Keratinocyte (primary cell): ENCODE measurements at regions not wholly inside any gene's neighbourhood (a gene's known extent, or its start where the extent isn't known, plus 50 kb on each side); places are given as distances from the start of the nearest gene placed in this dataset.

Experiments used
- DNase-seq: peaks from one replicate; pipeline ENCODE4 v3.0.0-alpha.2; 2011; ENCODE audit warnings: low read depth, missing footprints, low spot score
- FAIRE-seq: peaks from 2 replicates; lab custom pipeline; 2011; peaks lifted over from hg19 to GRCh38; lab: Jason Lieb, UNC
- H2AFZ ChIP-seq: 2 replicates; pipeline ENCODE4 v1.6.0; 2012; ENCODE audit warnings: low read length, control low read depth, inconsistent platforms; ENCODE audit not compliant: control insufficient read depth
- H3K27ac ChIP-seq: 2 replicates; pipeline ENCODE4 v1.5.1; 2011; ENCODE audit warnings: low read length; ENCODE audit not compliant: control insufficient read depth, insufficient read depth
- H3K27me3 ChIP-seq: 3 replicates; pipeline ENCODE4 v1.6.0; 2011; ENCODE audit warnings: low read length; ENCODE audit not compliant: control insufficient read depth, insufficient read depth; ENCODE audit errors: extremely low read depth
- H3K36me3 ChIP-seq, 2 experiments: 2 replicates in 1 of 2; 3 replicates in 1 of 2; pipeline ENCODE4 v1.5.1; 2011; ENCODE audit warnings: low read length in 2 of 2, mild to moderate bottlenecking in 1 of 2; ENCODE audit not compliant: control insufficient read depth in 2 of 2, insufficient read depth in 2 of 2; ENCODE audit errors: extremely low read depth in 1 of 2
- H3K4me1 ChIP-seq: 3 replicates; pipeline ENCODE4 v1.5.1; 2011; ENCODE audit warnings: low read length; ENCODE audit not compliant: control insufficient read depth, insufficient read depth; ENCODE audit errors: extremely low read depth
- H3K4me2 ChIP-seq: 3 replicates; pipeline ENCODE4 v1.6.0; 2011; ENCODE audit warnings: low read depth, low read length; ENCODE audit not compliant: control insufficient read depth, insufficient read depth; ENCODE audit errors: extremely low read depth
- H3K4me3 ChIP-seq, 3 experiments: fragments of 200-600 bp in 1 of 3; sonication (generic) in 1 of 3; 2 replicates in 2 of 3; 3 replicates in 1 of 3; pipeline ENCODE4 v1.5.1; 2011 to 2016; ENCODE audit warnings: low read length in 3 of 3, mild to moderate bottlenecking in 3 of 3, control low read depth in 2 of 3, inconsistent platforms in 1 of 3, low read depth in 1 of 3, mixed read lengths in 1 of 3, mixed run types in 1 of 3, moderate library complexity in 1 of 3; ENCODE audit not compliant: control insufficient read depth in 2 of 3, insufficient read depth in 2 of 3; ENCODE audit errors: extremely low read depth in 1 of 3
- H3K79me2 ChIP-seq: 2 replicates; pipeline ENCODE4 v1.6.0; 2012; ENCODE audit warnings: low read length; ENCODE audit not compliant: control insufficient read depth, insufficient read depth
- H3K9ac ChIP-seq: 3 replicates; pipeline ENCODE4 v1.6.0; 2011; ENCODE audit warnings: low read length; ENCODE audit not compliant: control insufficient read depth, insufficient read depth; ENCODE audit errors: extremely low read depth
- H3K9me1 ChIP-seq: 3 replicates; pipeline ENCODE4 v1.6.0; 2011; ENCODE audit warnings: low read length; ENCODE audit not compliant: control insufficient read depth, insufficient read depth; ENCODE audit errors: extremely low read depth
- H3K9me3 ChIP-seq: 2 replicates; pipeline ENCODE4 v1.5.1; 2012; ENCODE audit warnings: low read depth, low read length; ENCODE audit not compliant: control insufficient read depth
- H4K20me1 ChIP-seq: 3 replicates; pipeline ENCODE4 v1.6.0; 2011; ENCODE audit warnings: low read length; ENCODE audit not compliant: control insufficient read depth, insufficient read depth; ENCODE audit errors: extremely low read depth
- EZH2 ChIP-seq: IDR thresholded peaks from one replicate; pipeline ENCODE4 v1.6.1; 2012; ENCODE audit warnings: inconsistent platforms, mild to moderate bottlenecking, low read length, moderate library complexity
- dilution Hi-C: fragments of 300-500 bp; cut with MboI; formaldehyde crosslinking; loops from one replicate; pipeline ENCODE4 v1.7.0; 2020; ENCODE audit warnings: low sequenced_read_pairs; ENCODE audit not compliant: extremely low pct_ligation_motif_present
- TF ChIP-seq, protein P1 (sequence below), 3 experiments: IDR thresholded peaks in 1 of 3; conservative IDR thresholded peaks in 1 of 3; optimal IDR thresholded peaks in 1 of 3; 2 replicates in 2 of 3; 3 replicates in 1 of 3; pipeline versions ENCODE3 to v1.5.1; 2011; ENCODE audit warnings: low read length in 3 of 3, mild to moderate bottlenecking in 3 of 3, moderate library complexity in 2 of 3, control low read depth in 1 of 3, inconsistent platforms in 1 of 3; ENCODE audit not compliant: insufficient read depth in 2 of 3; ENCODE audit errors: extremely low read depth in 1 of 3

DNA sequence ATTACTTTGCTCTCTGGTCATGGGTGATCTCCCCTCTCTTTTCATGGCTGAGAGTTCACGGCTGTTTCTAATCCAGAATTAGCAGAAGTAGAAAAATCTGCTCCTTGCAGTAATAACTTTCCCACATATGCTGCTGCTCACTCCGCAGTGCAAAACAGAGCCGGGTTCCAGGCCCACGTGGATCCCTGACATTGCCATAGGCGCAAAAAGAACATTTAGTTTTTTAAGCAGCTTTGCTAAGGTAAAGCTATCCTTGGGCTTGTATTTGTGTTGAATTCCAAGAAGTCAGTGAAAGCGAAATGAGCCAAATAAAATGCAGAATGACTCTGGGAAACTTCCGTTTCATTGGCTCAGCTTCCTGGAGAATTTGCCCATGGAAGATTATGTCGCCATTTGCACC is 633.7 kb upstream of the SUCLG2 start:
- H2AFZ ChIP-seq: no peak overlapping the region
- H3K9ac ChIP-seq: no peak overlapping the region
- dilution Hi-C loops: no loop called here
- H3K4me1 ChIP-seq: no peaks in the 10 kb centered on the region
- H3K27me3 ChIP-seq: no peaks in the 10 kb centered on the region
- H4K20me1 ChIP-seq: no peaks in the 10 kb centered on the region
- no peaks in the 10 kb centered on the region for H3K36me3 ChIP-seq
- H3K9me1 ChIP-seq: no peaks in the 10 kb centered on the region
- TF ChIP-seq, protein P1, sequence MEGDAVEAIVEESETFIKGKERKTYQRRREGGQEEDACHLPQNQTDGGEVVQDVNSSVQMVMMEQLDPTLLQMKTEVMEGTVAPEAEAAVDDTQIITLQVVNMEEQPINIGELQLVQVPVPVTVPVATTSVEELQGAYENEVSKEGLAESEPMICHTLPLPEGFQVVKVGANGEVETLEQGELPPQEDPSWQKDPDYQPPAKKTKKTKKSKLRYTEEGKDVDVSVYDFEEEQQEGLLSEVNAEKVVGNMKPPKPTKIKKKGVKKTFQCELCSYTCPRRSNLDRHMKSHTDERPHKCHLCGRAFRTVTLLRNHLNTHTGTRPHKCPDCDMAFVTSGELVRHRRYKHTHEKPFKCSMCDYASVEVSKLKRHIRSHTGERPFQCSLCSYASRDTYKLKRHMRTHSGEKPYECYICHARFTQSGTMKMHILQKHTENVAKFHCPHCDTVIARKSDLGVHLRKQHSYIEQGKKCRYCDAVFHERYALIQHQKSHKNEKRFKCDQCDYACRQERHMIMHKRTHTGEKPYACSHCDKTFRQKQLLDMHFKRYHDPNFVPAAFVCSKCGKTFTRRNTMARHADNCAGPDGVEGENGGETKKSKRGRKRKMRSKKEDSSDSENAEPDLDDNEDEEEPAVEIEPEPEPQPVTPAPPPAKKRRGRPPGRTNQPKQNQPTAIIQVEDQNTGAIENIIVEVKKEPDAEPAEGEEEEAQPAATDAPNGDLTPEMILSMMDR (optimal IDR thresholded peaks at IDR 0.05 in 1 of 3, IDR thresholded peaks at IDR 0.05 in 1 of 3, conservative IDR thresholded peaks at IDR 0.05 in 1 of 3; ENCODE audit: extremely low read depth in 1 of 3, insufficient read depth in 2 of 3, low read length in 3 of 3): no peak
- TF ChIP-seq EZH2: no peak
- no peak for FAIRE-seq
- H3K9me3 ChIP-seq: no peaks in the 10 kb centered on the region
- DNase-seq: no peak
- no peaks in the 10 kb centered on the region for H3K79me2 ChIP-seq
- no peak overlapping the region for H3K4me3 ChIP-seq
- no peak overlapping the region for H3K4me2 ChIP-seq
- no peak overlapping the region for H3K27ac ChIP-seq

DNA sequence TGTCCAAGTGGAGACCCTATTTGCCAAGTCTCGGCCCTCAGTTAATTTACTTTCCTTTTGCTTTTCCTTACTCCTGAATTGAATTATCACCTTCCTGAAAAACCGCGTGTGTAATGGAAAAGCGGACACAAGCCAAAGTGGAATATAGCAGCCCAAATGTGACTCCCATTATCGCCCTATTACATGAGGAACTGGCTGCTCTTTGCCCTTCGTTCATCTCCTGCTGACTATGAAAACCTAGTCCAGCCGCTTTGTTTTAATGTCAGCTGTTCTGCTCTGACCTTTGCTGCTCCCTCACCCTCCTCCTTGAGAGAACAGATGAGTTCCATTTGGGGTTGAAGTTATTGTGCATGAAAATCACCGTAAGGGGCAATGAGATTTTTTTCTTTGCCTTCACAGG is 632.7 kb upstream of the SUCLG2 start:
- Histone ChIP-seq H3K9me1 (no peaks in the 10 kb centered on the region), H3K4me2 (no peak overlapping the region), H3K27me3 (no peaks in the 10 kb centered on the region), H3K9me3 (no peaks in the 10 kb centered on the region), H3K9ac (no peak overlapping the region), H3K4me1 (no peaks in the 10 kb centered on the region), H4K20me1 (no peaks in the 10 kb centered on the region), H2AFZ (no peak overlapping the region), H3K4me3 (no peak overlapping the region), H3K27ac (no peak overlapping the region), H3K79me2 (no peaks in the 10 kb centered on the region), H3K36me3 (no peaks in the 10 kb centered on the region)
- DNase-seq (no peak), FAIRE-seq (no peak)
- dilution Hi-C loops: no loop called here
- TF ChIP-seq, protein P1 (optimal IDR thresholded peaks at IDR 0.05 in 1 of 3, IDR thresholded peaks at IDR 0.05 in 1 of 3, conservative IDR thresholded peaks at IDR 0.05 in 1 of 3; ENCODE audit: extremely low read depth in 1 of 3, insufficient read depth in 2 of 3, low read length in 3 of 3): no peak
